CD4-positive, alpha-beta memory T cell (primary cell): ENCODE measurements at regions not wholly inside any gene's neighbourhood (a gene's known extent, or its start where the extent isn't known, plus 50 kb on each side); places are given as distances from the start of the nearest gene placed in this dataset.

Experiments
- CTCF ChIA-PET: fragments of 350-600 bp; sonication (Branson Sonifier 250); formaldehyde crosslinking; loops from one replicate; lab custom pipeline; 2021; ENCODE audit warnings: inconsistent platforms; ENCODE audit not compliant: partially characterized antibody; lab: Charles Lee
- POLR2A ChIA-PET: fragments of 350-600 bp; sonication (Branson Sonifier 250); formaldehyde crosslinking; loops from one replicate; lab custom pipeline; 2021; ENCODE audit not compliant: partially characterized antibody; lab: Charles Lee
- DNase-seq, 5 donors: peaks; one replicate each; pipeline versions ENCODE4 v3.0.0 to v3.0.0-alpha.2; 2020 to 2022; ENCODE audit warnings: mixed read lengths in 1 of 5
- H3K27ac ChIP-seq: one replicate; pipeline ENCODE4 v1.7.0; 2013; ENCODE audit warnings: low read depth, low read length
- H3K27me3 ChIP-seq: 2 replicates; pipeline ENCODE4 v1.7.0; 2013; ENCODE audit warnings: mild to moderate bottlenecking, low read length, moderate library complexity; ENCODE audit not compliant: insufficient read depth
- H3K36me3 ChIP-seq: 2 replicates; pipeline ENCODE4 v1.7.0; 2013; ENCODE audit warnings: mild to moderate bottlenecking, low read length, moderate library complexity; ENCODE audit not compliant: insufficient read depth
- H3K4me1 ChIP-seq: 2 replicates; pipeline ENCODE4 v1.7.0; 2013; ENCODE audit warnings: mild to moderate bottlenecking, low read length, moderate library complexity; ENCODE audit not compliant: insufficient read depth
- H3K4me3 ChIP-seq, 2 donors: one replicate each; pipeline ENCODE4 v1.7.0; 2013; ENCODE audit warnings: low read length in 2 of 2, mild to moderate bottlenecking in 1 of 2
- H3K9me3 ChIP-seq, 2 donors: one replicate each; pipeline ENCODE4 v1.7.0; 2013; ENCODE audit warnings: low read length in 2 of 2, control low read depth in 1 of 2; ENCODE audit not compliant: control insufficient read depth in 1 of 2
- H3K27ac Mint-ChIP-seq, 7 donors: one replicate each; pipeline ENCODE4 v1.8.0; 2020 to 2021; ENCODE audit warnings: mixed read lengths in 7 of 7, mild to moderate bottlenecking in 6 of 7, inconsistent platforms in 3 of 7, moderate library complexity in 3 of 7
- H3K27me3 Mint-ChIP-seq, 2 donors: one replicate each; pipeline ENCODE4 v1.8.0; 2020 to 2021; ENCODE audit warnings: mixed read lengths in 2 of 2
- H3K36me3 Mint-ChIP-seq, 2 donors: one replicate each; pipeline ENCODE4 v1.8.0; 2020 to 2021; ENCODE audit warnings: mixed read lengths in 2 of 2, inconsistent platforms in 1 of 2, mild to moderate bottlenecking in 1 of 2
- H3K4me1 Mint-ChIP-seq, 4 donors: one replicate each; pipeline ENCODE4 v1.8.0; 2020 to 2021; ENCODE audit warnings: mixed read lengths in 4 of 4, mild to moderate bottlenecking in 1 of 4
- H3K4me3 Mint-ChIP-seq, 8 donors: one replicate each; pipeline ENCODE4 v1.8.0; 2020 to 2021; ENCODE audit warnings: mixed read lengths in 8 of 8, mild to moderate bottlenecking in 7 of 8, moderate library complexity in 6 of 8, inconsistent platforms in 3 of 8
- H3K9me3 Mint-ChIP-seq, 8 donors: one replicate each; pipeline ENCODE4 v1.8.0; 2020 to 2021; ENCODE audit warnings: mixed read lengths in 8 of 8, mild to moderate bottlenecking in 5 of 8, inconsistent platforms in 3 of 8, moderate library complexity in 1 of 8
- intact Hi-C: fragments of 100-400 bp; cut with micrococcal nuclease; formaldehyde crosslinking; loops from one replicate; pipeline ENCODE4 v1.15.1; 2023

DNA sequence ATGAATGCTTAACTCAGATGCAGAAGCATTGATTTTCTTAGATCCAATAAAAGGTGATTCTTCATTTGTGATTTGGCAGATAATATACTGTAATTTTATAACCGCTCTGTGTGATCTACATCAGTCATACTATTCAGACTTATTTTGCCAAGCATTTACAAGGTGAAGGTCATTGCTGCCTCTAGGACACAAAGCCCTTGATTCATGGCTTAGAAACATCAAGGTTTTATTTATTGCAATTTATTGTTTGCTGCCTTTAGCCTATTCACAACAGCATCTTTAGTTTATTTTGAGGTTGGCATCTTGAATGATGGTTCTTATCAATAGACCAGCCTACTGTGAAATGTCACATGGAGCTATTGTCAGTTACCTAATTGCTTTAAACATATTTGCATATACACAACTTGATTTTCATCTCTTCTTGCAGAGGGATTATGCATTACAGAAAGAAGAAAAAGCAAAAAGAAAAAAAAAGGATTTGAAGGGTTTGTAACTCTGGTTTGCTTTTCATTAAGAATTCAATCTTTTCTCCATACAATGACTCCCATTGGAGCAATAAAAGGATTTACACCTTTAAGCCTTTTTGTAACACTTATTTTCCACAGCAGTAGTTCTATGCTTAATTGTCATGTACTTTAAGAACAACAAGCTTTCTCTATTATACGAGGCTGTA lies 1371.6 kb upstream of the CELF2 start:
- no peaks in the 10 kb centered on the region for H3K36me3 ChIP-seq
- intact Hi-C loops: no loop called here
- Mint-ChIP-seq H3K4me3 (no peak overlapping the region), H3K4me1 (no peaks in the 10 kb centered on the region), H3K27ac (no peak overlapping the region), H3K9me3 (peaks cover 0 to 16% (median 6%) of the 10 kb centered on the region in 8 donors), H3K27me3 (no peaks in the 10 kb centered on the region), H3K36me3 (no peaks in the 10 kb centered on the region)
- H3K9me3 ChIP-seq: no peaks in the 10 kb centered on the region
- ChIA-PET CTCF (no interaction called here), POLR2A (no interaction called here)
- H3K27ac ChIP-seq: no peak overlapping the region
- DNase-seq: no peak
- H3K4me3 ChIP-seq: no peak overlapping the region
- H3K27me3 ChIP-seq: no peaks in the 10 kb centered on the region
- no peaks in the 10 kb centered on the region for H3K4me1 ChIP-seq

DNA sequence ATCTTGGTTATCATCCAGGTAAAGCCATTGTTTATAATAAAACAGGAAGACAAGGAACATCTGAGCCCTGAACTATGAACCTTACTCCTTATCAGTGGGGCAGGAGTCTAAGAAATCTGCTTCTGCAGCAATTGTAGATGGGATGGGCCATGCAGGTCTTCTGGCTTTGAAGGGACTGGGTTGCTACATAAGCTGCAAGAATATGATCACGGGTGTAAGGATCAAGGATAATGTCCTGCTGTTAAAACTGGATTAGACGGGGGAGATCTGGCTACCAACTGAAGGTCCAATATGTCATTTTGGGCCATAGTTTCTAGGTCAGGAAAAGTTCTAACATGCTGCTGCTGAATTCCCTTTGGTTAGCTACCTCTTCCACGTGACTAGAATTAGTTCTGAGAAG lies 1363.4 kb upstream of the CELF2 start:
- Mint-ChIP-seq H3K27ac (no peak overlapping the region), H3K4me1 (no peaks in the 10 kb centered on the region), H3K27me3 (peaks cover 0 to 3% of the 10 kb centered on the region in 2 donors), H3K36me3 (no peaks in the 10 kb centered on the region), H3K4me3 (no peak overlapping the region), H3K9me3 (peaks cover 0 to 2% (median 0%) of the 10 kb centered on the region in 8 donors)
- Histone ChIP-seq H3K27ac (no peak overlapping the region), H3K4me3 (no peak overlapping the region), H3K27me3 (no peaks in the 10 kb centered on the region), H3K9me3 (no peaks in the 10 kb centered on the region), H3K4me1 (no peaks in the 10 kb centered on the region), H3K36me3 (no peaks in the 10 kb centered on the region)
- intact Hi-C loops: no loop called here
- ChIA-PET POLR2A (no interaction called here), CTCF (no interaction called here)
- no peak for DNase-seq

DNA sequence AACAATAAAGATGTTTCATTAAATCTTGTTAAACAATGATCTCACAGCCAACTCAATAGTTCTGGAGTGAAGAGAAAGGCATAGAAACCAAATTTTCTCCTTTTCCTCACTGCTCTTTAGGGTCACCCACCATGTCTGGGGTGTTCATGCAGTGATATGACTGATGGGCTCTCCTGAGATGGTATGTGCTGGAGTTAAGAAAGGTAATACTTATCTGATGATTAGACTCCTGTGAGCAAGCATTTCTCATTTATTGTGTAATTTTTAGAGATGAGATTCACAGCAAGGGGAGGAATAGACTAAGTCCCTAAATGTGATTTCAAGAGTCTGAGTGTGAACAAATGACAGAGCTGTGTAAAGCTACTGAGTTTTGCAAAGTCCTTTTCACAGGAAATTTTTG lies 1361.3 kb upstream of the CELF2 start:
- Histone ChIP-seq H3K4me3 (no peak overlapping the region), H3K9me3 (no peaks in the 10 kb centered on the region), H3K27me3 (no peaks in the 10 kb centered on the region), H3K36me3 (no peaks in the 10 kb centered on the region), H3K27ac (no peak overlapping the region), H3K4me1 (no peaks in the 10 kb centered on the region)
- DNase-seq: no peak
- H3K27me3 Mint-ChIP-seq: peaks cover 0 to 3% of the 10 kb centered on the region in 2 donors
- H3K9me3 Mint-ChIP-seq: peaks cover 0 to 2% (median 0%) of the 10 kb centered on the region in 8 donors
- no peaks in the 10 kb centered on the region for H3K4me1 Mint-ChIP-seq
- no peak overlapping the region for H3K4me3 Mint-ChIP-seq
- CTCF ChIA-PET: no interaction called here
- POLR2A ChIA-PET: no interaction called here
- no peak overlapping the region for H3K27ac Mint-ChIP-seq
- intact Hi-C loops: no loop called here
- H3K36me3 Mint-ChIP-seq: no peaks in the 10 kb centered on the region

DNA sequence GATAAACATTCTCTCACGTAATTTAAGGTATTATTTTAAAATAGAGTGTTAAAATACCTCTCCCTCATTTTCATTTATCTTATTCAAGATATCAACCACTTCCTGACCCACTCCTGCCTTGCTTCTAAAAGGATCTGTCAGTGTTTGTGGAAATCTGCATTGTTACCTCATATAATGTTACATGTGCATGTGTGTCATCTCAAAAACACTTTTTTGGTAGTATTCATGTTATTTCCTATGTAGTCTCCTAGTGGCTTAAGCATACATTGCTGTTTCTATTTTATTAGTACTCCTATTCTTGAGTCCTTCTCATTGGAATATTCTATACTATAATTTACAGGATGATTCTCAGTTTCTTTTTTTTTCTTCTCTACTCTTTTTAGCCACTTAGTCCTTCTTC lies 1360.7 kb upstream of the CELF2 start:
- intact Hi-C loops: no loop called here
- Mint-ChIP-seq H3K36me3 (no peaks in the 10 kb centered on the region), H3K4me3 (no peak overlapping the region), H3K27me3 (peaks cover 0 to 3% of the 10 kb centered on the region in 2 donors), H3K4me1 (no peaks in the 10 kb centered on the region), H3K27ac (no peak overlapping the region), H3K9me3 (peaks cover 0 to 4% (median 0%) of the 10 kb centered on the region in 8 donors)
- H3K36me3 ChIP-seq: no peaks in the 10 kb centered on the region
- no peaks in the 10 kb centered on the region for H3K4me1 ChIP-seq
- H3K9me3 ChIP-seq: no peaks in the 10 kb centered on the region
- no peaks in the 10 kb centered on the region for H3K27me3 ChIP-seq
- H3K27ac ChIP-seq: no peak overlapping the region
- ChIA-PET POLR2A (no interaction called here), CTCF (no interaction called here)
- DNase-seq: no peak
- H3K4me3 ChIP-seq: no peak overlapping the region

DNA sequence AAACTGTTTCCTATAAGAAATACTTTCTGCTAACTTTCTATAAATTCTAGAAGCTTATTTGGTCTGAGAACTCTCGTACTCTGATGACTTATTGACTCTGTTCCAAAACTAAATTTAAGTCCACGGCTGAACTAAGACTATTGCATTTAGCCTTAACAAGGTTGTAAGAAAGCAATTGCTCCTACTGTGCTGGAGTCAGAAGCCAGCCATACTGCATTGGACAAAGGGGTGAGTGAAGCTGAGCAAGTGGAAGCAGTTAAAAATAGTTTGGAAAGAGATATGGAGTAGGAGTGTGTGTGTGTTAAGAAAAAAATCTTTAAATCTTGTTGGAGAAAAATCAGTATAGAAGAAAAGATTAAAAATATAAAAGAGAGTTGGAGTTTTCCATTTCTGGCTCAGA lies 1360.1 kb upstream of the CELF2 start:
- no peaks in the 10 kb centered on the region for H3K27me3 ChIP-seq
- H3K9me3 ChIP-seq: no peaks in the 10 kb centered on the region
- no peak overlapping the region for H3K4me3 ChIP-seq
- Mint-ChIP-seq H3K4me1 (no peaks in the 10 kb centered on the region), H3K4me3 (no peak overlapping the region), H3K27me3 (no peaks in the 10 kb centered on the region), H3K36me3 (no peaks in the 10 kb centered on the region), H3K9me3 (peaks cover 0 to 4% (median 0%) of the 10 kb centered on the region in 8 donors), H3K27ac (no peak overlapping the region)
- H3K36me3 ChIP-seq: no peaks in the 10 kb centered on the region
- no peak overlapping the region for H3K27ac ChIP-seq
- DNase-seq: no peak
- intact Hi-C loops: no loop called here
- H3K4me1 ChIP-seq: no peaks in the 10 kb centered on the region
- CTCF ChIA-PET: no interaction called here
- POLR2A ChIA-PET: no interaction called here

DNA sequence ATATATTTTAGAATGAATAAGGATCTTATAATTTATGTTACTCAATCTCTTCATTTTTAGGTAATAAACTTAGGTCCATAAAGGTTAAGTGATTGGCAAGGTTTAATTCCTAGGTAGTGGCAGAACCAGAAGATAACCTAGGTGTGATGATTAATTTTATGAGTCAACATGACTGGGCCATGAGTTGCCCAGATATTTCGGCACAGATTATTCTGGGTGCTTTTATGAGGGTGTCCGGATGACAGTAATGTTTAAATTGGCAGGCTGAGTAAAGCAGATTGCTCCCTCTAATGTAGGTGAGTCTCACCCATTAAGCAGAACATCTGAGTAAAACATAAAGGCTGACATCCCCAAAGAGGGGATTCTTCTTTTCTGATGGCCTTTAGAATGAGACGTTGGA lies 1349.3 kb upstream of the CELF2 start:
- Mint-ChIP-seq H3K27me3 (peaks cover 0 to 1% of the 10 kb centered on the region in 2 donors), H3K9me3 (peaks cover 0 to 5% (median 0%) of the 10 kb centered on the region in 8 donors), H3K27ac (no peak overlapping the region), H3K4me1 (no peaks in the 10 kb centered on the region), H3K36me3 (no peaks in the 10 kb centered on the region), H3K4me3 (no peak overlapping the region)
- ChIA-PET POLR2A (no interaction called here), CTCF (no interaction called here)
- no peak for DNase-seq
- Histone ChIP-seq H3K4me3 (no peak overlapping the region), H3K36me3 (no peaks in the 10 kb centered on the region), H3K4me1 (no peaks in the 10 kb centered on the region), H3K27ac (no peak overlapping the region), H3K9me3 (no peaks in the 10 kb centered on the region), H3K27me3 (no peaks in the 10 kb centered on the region)
- intact Hi-C loops: no loop called here

DNA sequence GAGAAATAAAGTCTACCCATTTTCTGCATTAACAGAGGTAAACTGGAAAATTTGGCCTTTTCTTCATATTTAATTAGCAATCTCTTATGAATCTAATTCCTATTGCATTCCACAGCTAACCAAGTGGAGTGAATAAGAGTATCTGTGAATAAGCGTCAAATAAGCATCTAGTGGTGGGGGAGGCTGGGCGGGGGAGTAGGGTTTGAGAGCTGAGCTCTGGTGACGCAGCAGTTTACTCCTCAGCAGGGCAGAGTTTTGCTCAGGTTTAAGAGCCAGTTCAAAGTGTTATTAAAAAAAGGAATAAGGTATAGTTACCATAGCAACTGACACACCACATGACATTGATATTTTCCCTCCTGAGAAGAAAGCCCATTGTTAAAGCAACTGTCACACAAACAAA lies 1346.8 kb upstream of the CELF2 start:
- Mint-ChIP-seq H3K4me3 (no peak overlapping the region), H3K27ac (no peak overlapping the region), H3K4me1 (no peaks in the 10 kb centered on the region), H3K9me3 (no peaks in the 10 kb centered on the region), H3K27me3 (peaks cover 0 to 1% of the 10 kb centered on the region in 2 donors), H3K36me3 (no peaks in the 10 kb centered on the region)
- DNase-seq: no peak
- no peak overlapping the region for H3K4me3 ChIP-seq
- no peaks in the 10 kb centered on the region for H3K36me3 ChIP-seq
- no peaks in the 10 kb centered on the region for H3K4me1 ChIP-seq
- no peaks in the 10 kb centered on the region for H3K27me3 ChIP-seq
- POLR2A ChIA-PET: no interaction called here
- H3K27ac ChIP-seq: no peak overlapping the region
- intact Hi-C loops: no loop called here
- no peaks in the 10 kb centered on the region for H3K9me3 ChIP-seq
- CTCF ChIA-PET: no interaction called here
